HAP-1 (cell line): ENCODE measurements at regions not wholly inside any gene's neighbourhood (a gene's known extent, or its start where the extent isn't known, plus 50 kb on each side); places are given as distances from the start of the nearest gene placed in this dataset.

Source experiments
- DNase-seq, 2 experiments: peaks; one replicate each; pipeline ENCODE4 v3.0.0-alpha.2; 2016 to 2020; ENCODE audit warnings: low spot score in 2 of 2
- H3K27me3 ChIP-seq: fragments of 250-450 bp; sonication (Bioruptor Pico); 2 replicates; pipeline ENCODE4 v1.5.1; 2020; ENCODE audit warnings: low read depth, mild to moderate bottlenecking, moderate library complexity
- H3K36me3 ChIP-seq: fragments of 250-450 bp; sonication (Bioruptor Pico); replicated peaks from 2 replicates; pipeline ENCODE4 v1.5.1; 2020; ENCODE audit warnings: mild to moderate bottlenecking
- H3K4me1 ChIP-seq: fragments of 250-450 bp; sonication (Bioruptor Pico); 2 replicates; pipeline ENCODE4 v1.5.1; 2020; ENCODE audit warnings: mild to moderate bottlenecking
- H3K4me3 ChIP-seq: fragments of 250-450 bp; sonication (Bioruptor Pico); 2 replicates; pipeline ENCODE4 v1.5.1; 2020; ENCODE audit warnings: mild to moderate bottlenecking, moderate library complexity
- H3K9me3 ChIP-seq: fragments of 250-450 bp; sonication (Bioruptor Pico); 2 replicates; pipeline ENCODE4 v1.5.1; 2020; ENCODE audit warnings: mild to moderate bottlenecking, moderate library complexity
- in situ Hi-C: fragments of 300-500 bp; cut with MboI; formaldehyde crosslinking; loops from 3 replicates; pipeline ENCODE4 v1.14.3; 2020; ENCODE audit warnings: low sequenced_read_pairs, inconsistent platforms, mixed read lengths

DNA sequence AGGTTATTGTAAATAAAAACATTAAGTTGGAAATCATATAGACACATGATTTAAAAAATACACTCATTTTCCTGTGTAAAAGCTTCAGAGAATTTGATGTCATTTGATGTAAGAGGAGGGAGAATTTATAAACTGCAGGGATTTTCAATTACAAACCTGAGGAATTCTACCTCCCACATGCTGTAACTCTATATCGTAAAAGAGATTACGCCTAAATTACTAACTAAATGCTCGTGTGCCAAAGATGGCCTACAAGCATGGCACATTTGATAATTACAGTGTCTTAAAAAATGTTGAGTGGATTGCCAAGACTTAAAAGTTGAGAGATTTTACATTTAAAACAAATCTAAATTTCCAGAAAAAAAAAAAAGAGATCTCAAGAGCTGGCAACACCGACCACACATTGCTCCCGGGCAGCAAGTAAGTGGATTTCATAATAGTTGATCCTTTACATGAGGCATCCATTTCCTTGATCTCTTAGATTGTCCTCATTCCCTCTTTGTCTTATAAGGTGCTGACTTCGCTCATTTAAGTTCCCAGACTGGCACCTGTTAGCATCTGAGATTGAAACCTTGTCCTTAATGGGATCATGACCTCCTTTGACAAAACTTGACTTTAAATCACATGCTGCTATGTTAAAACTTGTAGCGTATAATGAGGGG is 840.3 kb upstream of the ZEB2 start:
- in situ Hi-C loops, result no loop called here
- no peak for DNase-seq
- no peaks in the 10 kb centered on the region for H3K27me3 ChIP-seq
- H3K9me3 ChIP-seq, result no peaks in the 10 kb centered on the region
- H3K4me3 ChIP-seq, result no peak overlapping the region
- no peaks in the 10 kb centered on the region for H3K4me1 ChIP-seq
- no peaks in the 10 kb centered on the region for H3K36me3 ChIP-seq

DNA sequence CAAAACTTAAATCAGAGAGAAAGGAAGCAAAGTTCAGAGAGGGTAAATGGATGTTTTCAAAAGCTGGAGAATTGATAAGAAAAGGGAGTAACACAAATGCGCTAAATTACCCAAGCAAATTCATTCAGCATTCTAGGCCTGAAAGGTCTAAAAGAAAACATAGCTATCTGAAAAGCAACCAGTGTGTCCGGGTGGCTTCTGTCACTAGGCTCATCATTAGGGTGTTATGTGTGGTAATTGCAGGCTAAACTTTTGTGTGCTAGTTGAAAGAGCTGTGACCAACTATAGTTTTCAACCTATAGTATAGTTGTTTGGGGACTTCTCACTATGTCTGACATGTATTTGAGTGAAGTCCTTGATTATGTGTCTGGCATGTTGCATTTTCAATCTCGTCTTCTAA is 839.6 kb upstream of the ZEB2 start:
- in situ Hi-C loops, result no loop called here

DNA sequence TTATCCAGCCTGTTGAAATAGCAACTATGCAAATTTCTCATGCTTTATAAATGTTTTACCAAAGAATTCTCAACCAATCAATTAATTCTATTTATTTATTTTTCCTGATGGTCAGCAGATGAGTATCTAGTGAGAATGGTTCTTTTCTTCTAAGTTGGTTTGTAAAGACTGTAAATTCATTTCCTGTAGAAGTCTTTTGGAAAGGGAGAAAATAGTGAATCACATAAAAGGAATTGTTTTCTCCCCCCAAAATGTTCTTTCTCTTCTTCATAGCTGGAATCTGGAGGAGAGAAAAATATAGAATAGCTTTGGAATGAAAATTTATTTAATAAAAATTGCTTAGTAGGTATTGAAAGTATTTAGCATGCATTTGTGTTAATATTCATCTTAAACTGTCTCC is 836.1 kb upstream of the ZEB2 start:
- no peak for DNase-seq
- H3K4me3 ChIP-seq, result no peak overlapping the region
- H3K27me3 ChIP-seq, result no peaks in the 10 kb centered on the region
- no peaks in the 10 kb centered on the region for H3K4me1 ChIP-seq
- H3K9me3 ChIP-seq, result no peaks in the 10 kb centered on the region
- in situ Hi-C loops, result no loop called here
- H3K36me3 ChIP-seq, result no peaks in the 10 kb centered on the region

More for the DNA sequence above, 839.6 kb upstream of the ZEB2 start:
- H3K36me3 ChIP-seq, result no peaks in the 10 kb centered on the region
- DNase-seq, result no peak
- no peaks in the 10 kb centered on the region for H3K4me1 ChIP-seq
- no peaks in the 10 kb centered on the region for H3K27me3 ChIP-seq
- no peaks in the 10 kb centered on the region for H3K9me3 ChIP-seq
- no peak overlapping the region for H3K4me3 ChIP-seq

DNA sequence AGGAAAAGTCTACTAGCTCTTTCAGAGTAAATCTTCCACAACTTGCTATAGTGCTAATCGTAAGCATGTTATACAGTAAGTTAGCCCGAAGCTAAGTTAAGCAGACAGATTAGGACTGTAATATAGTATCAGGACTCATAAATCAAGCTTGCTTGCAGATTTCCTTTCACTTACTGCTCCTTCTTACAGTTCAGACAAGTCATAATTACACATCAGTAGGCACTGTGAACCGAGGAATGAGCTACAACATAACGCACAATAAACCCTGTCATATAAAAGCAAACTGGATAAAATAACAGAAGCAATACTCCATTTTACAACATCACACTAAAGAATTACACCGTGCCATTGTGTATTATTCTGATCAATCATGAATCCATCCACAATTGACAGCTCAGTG is 832.6 kb upstream of the ZEB2 start:
- in situ Hi-C loops, result no loop called here
- no peaks in the 10 kb centered on the region for H3K36me3 ChIP-seq
- no peaks in the 10 kb centered on the region for H3K9me3 ChIP-seq
- no peak overlapping the region for H3K4me3 ChIP-seq
- no peaks in the 10 kb centered on the region for H3K4me1 ChIP-seq
- no peaks in the 10 kb centered on the region for H3K27me3 ChIP-seq
- peak in 1 of 2 experiments; percentile 40 for DNase-seq

DNA sequence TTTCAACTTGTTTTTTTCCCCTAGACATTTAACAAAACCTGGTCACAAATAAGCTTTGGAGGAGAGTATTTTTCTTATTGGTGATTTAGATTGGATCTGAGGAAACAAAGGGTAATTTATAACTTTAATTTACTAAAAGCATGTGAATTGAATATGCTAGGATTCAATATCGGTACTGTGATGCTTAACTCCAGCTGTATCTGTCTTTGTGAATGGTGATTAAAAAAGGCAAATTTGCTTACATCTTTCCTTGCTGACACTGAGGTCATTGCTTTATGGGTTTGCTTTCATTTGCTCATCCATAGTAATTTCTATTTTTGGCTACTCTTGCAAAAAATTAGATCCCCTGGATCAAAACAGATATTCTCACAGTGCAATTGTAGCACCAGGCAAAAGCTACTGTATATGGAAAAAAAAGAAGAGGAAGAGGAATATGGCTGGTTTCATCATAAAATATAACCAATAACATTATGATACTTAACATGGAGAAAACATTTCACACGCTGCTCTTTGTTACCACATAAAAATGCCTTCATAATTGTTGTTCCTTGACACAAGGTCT is 832.0 kb upstream of the ZEB2 start:
- in situ Hi-C loops, result no loop called here

DNA sequence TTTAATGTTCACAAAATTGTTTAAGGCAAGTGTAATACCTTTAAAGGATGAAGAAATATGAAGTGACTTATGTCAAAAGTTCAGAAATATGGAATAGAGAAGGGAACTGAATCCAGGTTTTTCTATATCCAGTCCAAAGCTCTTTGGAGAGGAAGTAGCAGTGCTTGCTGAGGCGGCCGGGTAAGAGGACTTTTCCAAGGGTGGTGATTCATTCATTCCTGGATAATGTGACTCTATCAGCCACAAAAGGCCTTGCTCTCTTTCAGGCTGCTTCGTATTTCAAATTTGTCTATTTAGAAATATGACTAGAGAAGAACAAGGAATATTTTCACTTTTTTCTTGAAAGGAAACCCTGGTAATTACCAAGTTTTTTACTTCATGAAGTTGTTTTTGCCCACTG is 830.1 kb upstream of the ZEB2 start:
- DNase-seq, result no peak
- in situ Hi-C loops, result no loop called here
- Histone ChIP-seq H3K9me3 (no peaks in the 10 kb centered on the region), H3K27me3 (no peaks in the 10 kb centered on the region), H3K4me1 (no peaks in the 10 kb centered on the region), H3K36me3 (no peaks in the 10 kb centered on the region), H3K4me3 (no peak overlapping the region)

More for the DNA sequence above, 832.0 kb upstream of the ZEB2 start:
- H3K4me3 ChIP-seq, result no peak overlapping the region
- no peaks in the 10 kb centered on the region for H3K36me3 ChIP-seq
- no peaks in the 10 kb centered on the region for H3K9me3 ChIP-seq
- no peaks in the 10 kb centered on the region for H3K27me3 ChIP-seq
- H3K4me1 ChIP-seq, result no peaks in the 10 kb centered on the region
- no peak for DNase-seq

DNA sequence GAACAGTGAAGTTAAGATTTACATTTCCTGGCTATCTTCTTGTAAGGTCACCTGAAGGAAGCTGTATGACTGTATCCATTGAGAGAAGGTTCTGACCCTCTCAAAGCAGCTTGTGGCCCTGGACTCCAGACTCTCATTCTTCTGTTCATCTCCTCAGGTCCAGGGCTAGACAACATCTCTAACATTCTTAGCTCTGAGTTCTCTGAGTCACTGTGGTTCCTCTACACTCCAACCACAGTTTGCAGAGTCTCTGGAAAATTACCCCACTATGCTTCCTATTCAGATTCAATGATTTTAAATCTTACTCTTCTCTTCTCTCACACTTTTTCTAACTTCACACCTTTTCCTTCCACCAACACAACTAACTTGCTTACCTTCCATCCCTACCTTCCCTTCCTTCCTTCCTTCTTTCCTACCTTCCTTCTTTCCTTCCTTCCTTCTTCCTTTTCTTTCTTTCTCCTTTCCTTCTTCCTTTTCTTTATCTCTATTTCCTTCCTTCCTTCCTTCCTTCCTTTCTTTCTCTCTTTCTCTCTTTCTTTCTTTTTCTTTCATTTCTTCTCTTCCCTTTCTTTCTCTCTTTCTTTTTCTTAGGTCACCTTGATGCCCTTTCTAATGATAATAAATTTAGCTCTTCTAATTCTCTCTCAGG is 824.3 kb upstream of the ZEB2 start:
- no peaks in the 10 kb centered on the region for H3K27me3 ChIP-seq
- no peak for DNase-seq
- no peaks in the 10 kb centered on the region for H3K36me3 ChIP-seq
- no peaks in the 10 kb centered on the region for H3K9me3 ChIP-seq
- in situ Hi-C loops, result no loop called here
- no peak overlapping the region for H3K4me3 ChIP-seq
- no peaks in the 10 kb centered on the region for H3K4me1 ChIP-seq

DNA sequence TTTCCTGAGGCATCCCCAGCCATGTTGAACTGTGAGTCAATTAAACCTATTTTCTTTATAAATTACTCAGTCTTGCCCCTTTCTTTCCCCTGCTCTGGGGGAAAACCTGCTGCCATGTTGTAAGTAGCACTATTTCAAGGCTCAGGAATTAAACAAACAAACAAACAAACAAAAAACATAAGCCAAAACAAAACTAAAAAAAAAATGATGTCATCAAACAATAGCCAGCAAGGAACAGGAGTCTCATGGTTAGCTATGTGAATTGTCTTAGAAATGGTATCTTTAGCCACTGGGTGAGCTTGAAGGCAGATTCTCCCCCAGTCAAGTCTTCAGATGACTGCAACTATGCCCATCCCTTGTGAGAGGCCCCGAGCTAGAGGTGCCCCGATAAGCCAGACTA is 823.4 kb upstream of the ZEB2 start:
- H3K27me3 ChIP-seq, result no peaks in the 10 kb centered on the region
- no peaks in the 10 kb centered on the region for H3K4me1 ChIP-seq
- H3K9me3 ChIP-seq, result no peaks in the 10 kb centered on the region
- H3K4me3 ChIP-seq, result no peak overlapping the region
- no peaks in the 10 kb centered on the region for H3K36me3 ChIP-seq
- in situ Hi-C loops, result no loop called here
- no peak for DNase-seq

DNA sequence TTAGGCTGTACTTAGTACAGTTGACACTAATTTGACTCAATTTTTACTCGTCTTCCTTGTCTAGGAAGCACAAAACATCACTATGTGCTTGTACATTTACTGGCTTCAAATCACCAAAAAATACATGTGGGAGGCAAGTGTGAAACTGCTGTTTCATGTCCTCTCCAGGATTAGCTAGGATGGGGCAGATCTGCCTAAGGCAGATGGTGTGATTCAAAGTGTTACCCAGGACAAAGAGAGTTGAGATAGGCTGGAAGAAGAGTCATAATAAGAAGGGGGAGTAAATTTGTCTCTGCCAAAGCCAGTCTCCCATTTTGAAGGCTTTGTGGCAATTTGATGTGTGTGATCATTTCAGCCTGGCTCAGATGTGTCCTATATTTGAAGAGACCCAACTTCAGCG is 821.6 kb upstream of the ZEB2 start:
- Histone ChIP-seq H3K4me1 (no peaks in the 10 kb centered on the region), H3K4me3 (no peak overlapping the region), H3K9me3 (no peaks in the 10 kb centered on the region), H3K27me3 (no peaks in the 10 kb centered on the region), H3K36me3 (no peaks in the 10 kb centered on the region)
- DNase-seq, result no peak
- in situ Hi-C loops, result no loop called here

DNA sequence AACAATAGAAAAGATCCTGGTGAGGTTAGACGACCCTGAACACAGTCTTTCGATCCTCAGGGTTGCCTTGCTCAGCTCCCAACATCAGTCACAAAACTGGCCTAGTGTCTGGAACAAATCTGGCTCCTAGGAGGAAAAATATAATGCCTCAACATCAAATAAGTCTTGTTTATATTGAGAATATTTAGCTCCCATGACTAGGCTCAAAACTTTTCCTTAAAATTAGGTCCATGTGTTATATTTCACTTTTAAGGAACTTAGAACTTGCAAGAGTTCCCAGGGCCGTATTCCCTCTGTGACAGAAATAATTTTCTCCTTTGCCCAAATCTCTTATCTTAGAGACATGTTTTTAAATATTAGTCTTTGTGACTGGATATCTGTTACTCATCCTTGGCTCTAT is 819.7 kb upstream of the ZEB2 start:
- in situ Hi-C loops, result no loop called here
- Histone ChIP-seq H3K9me3 (no peaks in the 10 kb centered on the region), H3K4me1 (no peaks in the 10 kb centered on the region), H3K27me3 (no peaks in the 10 kb centered on the region), H3K36me3 (no peaks in the 10 kb centered on the region), H3K4me3 (no peak overlapping the region)
- DNase-seq, result no peak

DNA sequence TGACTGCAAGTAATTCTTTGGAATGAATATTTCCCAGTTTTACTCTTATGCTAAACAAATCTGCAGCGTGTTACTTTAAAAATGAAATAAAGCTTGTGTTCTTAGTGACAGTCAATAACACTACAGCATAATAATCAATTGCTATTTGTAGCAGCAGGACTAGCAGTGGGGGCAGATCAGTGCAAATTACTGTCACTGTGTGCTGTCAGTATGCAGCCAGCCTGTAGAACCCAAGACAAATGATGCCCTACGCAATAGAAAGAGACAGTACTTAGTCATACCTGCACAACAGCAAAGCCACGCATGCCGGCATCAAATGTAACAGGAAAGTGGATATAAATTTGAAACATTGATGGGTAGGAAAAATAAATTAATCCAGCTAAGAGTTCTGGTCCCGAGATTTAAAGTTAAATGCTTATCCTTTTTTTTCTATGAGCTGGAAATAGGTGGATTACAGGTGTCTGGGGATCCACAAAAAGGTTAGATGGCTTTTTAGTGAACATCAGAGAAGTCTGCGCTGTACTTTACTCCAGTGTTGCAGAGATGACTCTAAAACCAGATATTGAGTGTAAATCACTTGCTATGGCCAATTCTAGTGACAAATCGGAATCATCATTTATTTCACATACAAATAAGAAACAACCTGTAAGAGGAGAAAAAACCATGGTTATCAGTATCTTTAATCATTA is 812.4 kb upstream of the ZEB2 start:
- Histone ChIP-seq H3K36me3 (no peaks in the 10 kb centered on the region), H3K4me3 (no peak overlapping the region), H3K9me3 (no peaks in the 10 kb centered on the region), H3K27me3 (no peaks in the 10 kb centered on the region), H3K4me1 (no peaks in the 10 kb centered on the region)
- no peak for DNase-seq
- in situ Hi-C loops, result no loop called here

DNA sequence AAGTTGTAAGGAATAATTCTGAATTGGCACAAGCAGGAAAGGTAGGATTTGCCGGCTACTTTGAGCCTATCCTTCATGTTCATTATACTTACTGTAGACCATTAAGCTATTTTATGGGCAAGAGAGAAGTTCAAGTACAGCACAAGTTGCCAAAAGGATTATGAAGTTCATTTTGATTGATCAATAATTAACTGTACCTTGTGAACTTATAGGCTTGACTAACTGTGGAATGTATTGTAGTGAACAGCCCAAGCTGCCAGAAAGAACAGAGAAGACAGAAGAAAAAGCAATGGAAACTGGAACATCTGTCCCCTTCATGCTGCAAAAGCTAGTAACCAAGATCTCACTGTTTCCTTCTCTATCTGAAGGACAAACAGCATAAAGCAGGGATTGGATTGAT is 810.1 kb upstream of the ZEB2 start:
- Histone ChIP-seq H3K4me3 (no peak overlapping the region), H3K4me1 (no peaks in the 10 kb centered on the region), H3K9me3 (no peaks in the 10 kb centered on the region), H3K27me3 (no peaks in the 10 kb centered on the region), H3K36me3 (no peaks in the 10 kb centered on the region)
- no peak for DNase-seq
- in situ Hi-C loops, result no loop called here

DNA sequence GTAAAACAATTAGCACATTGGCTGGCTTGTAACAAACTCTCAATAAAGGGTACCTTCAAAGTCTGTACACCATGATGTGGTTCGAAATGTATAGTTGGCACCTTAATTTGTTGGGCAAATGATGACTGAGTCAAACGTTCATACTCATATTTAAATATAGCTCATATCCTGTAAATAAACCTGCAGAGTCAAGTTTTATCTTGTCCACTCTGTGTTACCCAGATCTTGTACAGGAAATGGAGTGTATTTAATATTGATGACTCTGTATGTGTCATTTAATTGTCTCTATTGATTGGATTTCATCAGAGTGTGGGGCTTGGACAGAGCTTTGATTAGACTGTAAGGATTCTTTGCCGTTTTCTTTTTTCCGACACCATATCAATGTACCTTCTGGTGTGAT is 805.6 kb upstream of the ZEB2 start:
- Histone ChIP-seq H3K4me3 (no peak overlapping the region), H3K4me1 (no peaks in the 10 kb centered on the region), H3K27me3 (no peaks in the 10 kb centered on the region), H3K36me3 (no peaks in the 10 kb centered on the region), H3K9me3 (no peaks in the 10 kb centered on the region)
- in situ Hi-C loops, result no loop called here
- no peak for DNase-seq

DNA sequence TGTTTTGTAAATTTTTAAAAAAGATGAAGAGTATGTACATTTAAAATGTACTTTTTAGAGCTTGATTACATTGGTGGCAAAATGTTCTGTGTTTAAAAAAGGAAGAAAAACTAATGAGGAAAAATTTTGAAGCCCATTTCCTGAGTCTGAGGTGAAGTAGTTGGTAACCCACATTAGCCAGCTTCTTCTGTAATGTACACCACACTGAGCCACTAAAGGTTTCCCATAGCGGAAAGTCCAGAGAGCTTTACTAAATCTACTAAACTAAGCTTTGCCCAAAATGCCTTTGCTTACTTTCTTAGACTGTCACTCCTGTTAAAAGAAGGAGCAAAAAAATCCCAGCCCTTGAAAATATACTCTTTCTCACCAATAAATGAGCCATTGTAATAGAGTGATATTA is 804.8 kb upstream of the ZEB2 start:
- Histone ChIP-seq H3K9me3 (no peaks in the 10 kb centered on the region), H3K36me3 (no peaks in the 10 kb centered on the region), H3K4me3 (no peak overlapping the region), H3K4me1 (no peaks in the 10 kb centered on the region), H3K27me3 (no peaks in the 10 kb centered on the region)
- in situ Hi-C loops, result no loop called here
- DNase-seq, result no peak
